DND-41 (cell line): ENCODE measurements at regions not wholly inside any gene's neighbourhood (a gene's known extent, or its start where the extent isn't known, plus 50 kb on each side); places are given as distances from the start of the nearest gene placed in this dataset.

ENCODE experiments used
- CTCF ChIP-seq: IDR thresholded peaks from 2 replicates; pipeline ENCODE4 v1.5.1; 2012; ENCODE audit warnings: borderline replicate concordance, low read length, moderate library complexity, mild to moderate bottlenecking; ENCODE audit not compliant: poor library complexity, severe bottlenecking; ENCODE audit errors: extremely low read depth
- EZH2 ChIP-seq: IDR thresholded peaks from 3 replicates; pipeline ENCODE4 v1.6.1; 2012; ENCODE audit warnings: borderline replicate concordance, low read depth, mild to moderate bottlenecking, moderate library complexity, low read length, inconsistent platforms; ENCODE audit not compliant: severe bottlenecking

- no peak for TF ChIP-seq CTCF
- no peak for TF ChIP-seq EZH2
Observed at GRCh38 chr2:239471011-239471792, 70.4 kb upstream of the HDAC4 start.
